ENCODE measurements at regions not wholly inside any gene's neighbourhood (a gene's known extent, or its start where the extent isn't known, plus 50 kb on each side); places are given as distances from the start of the nearest gene placed in this dataset.

GRCh38 chr11:60592601-60593000, 77.4 kb downstream of the MS4A13 start:
- in situ Hi-C loops (cut with MboI; ENCODE audit: low sequenced_read_pairs), result no loop called here

DNA sequence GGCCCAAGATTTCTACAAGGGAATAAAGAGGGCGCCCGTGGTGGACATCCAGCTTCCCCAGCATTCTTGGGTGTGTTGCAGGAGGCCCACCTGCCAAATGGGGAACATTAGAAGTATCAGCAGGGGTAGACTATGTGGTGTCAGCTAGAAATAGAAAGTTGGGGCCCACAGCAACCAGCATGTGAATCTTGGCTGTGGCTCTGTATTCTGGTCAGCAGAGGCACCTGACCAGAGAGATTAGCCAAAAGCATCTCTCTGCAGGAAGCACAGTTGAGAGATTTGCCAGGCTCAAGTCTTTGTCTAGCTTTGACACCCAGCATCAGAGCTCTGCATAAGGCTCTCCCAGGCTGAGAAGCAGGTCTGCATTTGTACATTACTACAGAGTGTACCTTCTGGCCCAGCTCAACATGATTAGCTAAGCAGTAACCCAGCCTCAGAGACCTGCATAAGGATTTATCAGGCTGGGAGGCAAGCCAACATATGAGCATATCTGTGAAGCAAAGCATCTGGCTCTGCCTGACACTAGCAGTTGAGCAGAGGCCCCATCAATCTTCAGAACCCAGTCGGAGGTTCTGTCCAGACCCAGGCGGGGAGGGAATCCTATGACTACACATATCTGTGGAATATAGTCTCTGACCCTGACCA, 79.9 kb downstream of the MS4A13 start:
- in situ Hi-C loops (cut with MboI; ENCODE audit: low sequenced_read_pairs), result no loop called here

GRCh38 chr11:60607483-60607882, 91.9 kb upstream of the MS4A8 start:
- in situ Hi-C loops (cut with MboI; ENCODE audit: low sequenced_read_pairs), result loop anchor here (25.0 kb wide), 2 partner anchors 245 to 345 kb away; no protein-coding TSS in a partner anchor

DNA sequence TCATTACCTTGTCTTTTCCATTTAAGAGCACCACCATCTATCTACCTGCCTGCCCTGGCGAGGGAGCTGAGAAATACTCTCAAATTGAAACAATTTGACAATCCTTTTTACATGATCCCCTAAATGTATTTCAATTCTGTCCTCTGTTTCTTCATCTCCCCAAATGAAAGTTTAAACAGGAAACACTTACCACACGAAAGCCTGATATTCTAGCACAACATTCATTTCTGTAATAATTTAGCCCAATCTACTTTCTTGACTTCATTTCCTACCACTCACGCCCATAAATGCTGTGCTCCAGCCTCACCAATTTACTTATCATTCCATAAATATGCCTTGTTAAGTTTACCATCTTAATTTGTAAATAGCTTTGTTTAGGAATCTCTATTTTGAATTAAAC, 89.8 kb upstream of the MS4A8 start:
- in situ Hi-C loops (cut with MboI; ENCODE audit: low sequenced_read_pairs), result loop anchor here (25.0 kb wide), 2 partner anchors 247 to 347 kb away; no protein-coding TSS in a partner anchor

DNA sequence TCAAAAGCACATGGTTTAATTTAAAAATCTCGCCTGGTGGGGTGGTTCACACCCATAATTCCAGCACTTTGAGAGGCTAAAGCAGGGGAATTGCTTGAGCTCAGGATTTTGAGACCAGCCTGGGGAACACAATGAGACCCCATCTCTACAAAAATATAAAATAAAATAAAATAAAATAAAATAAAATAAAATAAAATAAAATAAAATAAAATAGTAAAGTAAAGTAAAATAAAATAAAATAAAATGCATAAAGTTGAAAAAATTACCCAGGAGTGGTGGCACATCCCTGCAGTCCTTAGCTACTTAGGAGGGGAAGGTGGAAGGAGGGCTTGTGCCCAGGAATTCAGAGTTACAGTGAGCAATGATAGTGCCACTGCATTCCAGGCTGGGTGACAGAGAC, 88.7 kb upstream of the MS4A8 start:
- in situ Hi-C loops (cut with MboI; ENCODE audit: low sequenced_read_pairs), result loop anchor here (25.0 kb wide), 2 partner anchors 248 to 348 kb away; no protein-coding TSS in a partner anchor

DNA sequence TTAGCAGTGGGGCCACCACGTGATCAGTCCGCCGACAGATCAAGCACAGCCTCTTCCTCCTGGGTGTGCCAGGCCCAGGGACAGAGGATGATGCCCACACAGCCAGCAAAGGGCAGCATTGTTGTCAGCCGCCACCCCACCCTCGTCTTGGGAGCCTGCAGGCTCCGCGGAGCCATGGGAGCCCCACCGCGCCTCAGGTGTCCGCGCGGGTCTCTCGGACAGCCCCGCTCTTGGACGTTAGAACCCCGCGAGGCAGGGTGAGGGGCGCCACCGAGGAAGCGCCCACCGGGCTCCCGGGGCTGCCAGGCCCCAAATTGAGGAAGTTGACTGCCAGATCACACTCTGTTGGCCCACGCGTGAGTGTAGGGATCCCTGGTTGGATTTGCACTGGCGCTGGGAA, 83.9 kb upstream of the MS4A8 start:
- in situ Hi-C loops (cut with MboI; ENCODE audit: low sequenced_read_pairs), result loop anchor here (25.0 kb wide), 2 partner anchors 253 to 353 kb away; no protein-coding TSS in a partner anchor

- in situ Hi-C loops (cut with MboI; ENCODE audit: low sequenced_read_pairs), result loop anchor here (25.0 kb wide), 2 partner anchors 260 to 360 kb away; no protein-coding TSS in a partner anchor
These were observed 77.5 kb upstream of the MS4A8 start for GRCh38 chr11:60621940-60622339.

DNA sequence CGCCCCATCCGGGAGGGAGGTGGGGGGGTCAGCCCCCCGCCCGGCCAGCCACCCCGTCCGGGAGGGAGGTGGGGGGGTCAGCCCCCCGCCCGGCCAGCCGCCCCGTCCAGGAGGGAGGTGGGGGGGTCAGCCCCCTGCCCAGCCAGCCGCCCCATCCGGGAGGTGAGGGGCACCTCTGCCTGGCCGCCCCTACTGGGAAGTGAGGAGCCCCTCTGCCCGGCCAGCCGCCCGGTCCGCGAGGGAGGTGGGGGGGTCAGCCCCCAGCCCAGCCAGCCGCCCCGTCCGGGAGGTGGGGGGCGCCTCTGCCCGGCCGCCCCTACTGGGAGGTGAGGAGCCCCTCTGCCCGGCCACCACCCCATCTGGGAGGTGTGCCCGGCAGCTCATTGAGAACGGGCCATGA, 76.6 kb upstream of the MS4A8 start:
- in situ Hi-C loops (cut with MboI; ENCODE audit: low sequenced_read_pairs), result loop anchor here (25.0 kb wide), 2 partner anchors 260 to 360 kb away; no protein-coding TSS in a partner anchor

- in situ Hi-C loops (cut with MboI; ENCODE audit: low sequenced_read_pairs), result no loop called here
These were observed 74.2 kb upstream of the MS4A8 start for GRCh38 chr11:60625262-60625661.

DNA sequence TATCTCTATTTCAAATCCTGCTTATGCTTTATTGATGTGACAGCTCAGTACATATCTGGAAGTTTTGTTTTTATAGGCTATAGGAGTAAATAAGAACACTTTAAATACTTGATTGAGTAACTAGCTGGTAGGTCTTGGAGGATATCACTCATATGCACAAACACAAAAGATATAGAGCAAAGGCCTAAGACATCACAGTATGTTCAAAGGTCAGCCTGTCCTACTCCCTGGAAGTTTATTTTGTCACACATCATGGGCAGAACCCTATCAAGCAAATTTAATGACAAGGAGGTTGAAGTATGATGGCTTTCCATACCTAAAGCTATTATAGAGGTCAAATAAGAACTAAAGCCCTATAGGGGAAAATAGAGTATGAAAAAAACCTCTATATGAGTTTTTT, 70.0 kb upstream of the MS4A8 start:
- in situ Hi-C loops (cut with MboI; ENCODE audit: low sequenced_read_pairs), result no loop called here

DNA sequence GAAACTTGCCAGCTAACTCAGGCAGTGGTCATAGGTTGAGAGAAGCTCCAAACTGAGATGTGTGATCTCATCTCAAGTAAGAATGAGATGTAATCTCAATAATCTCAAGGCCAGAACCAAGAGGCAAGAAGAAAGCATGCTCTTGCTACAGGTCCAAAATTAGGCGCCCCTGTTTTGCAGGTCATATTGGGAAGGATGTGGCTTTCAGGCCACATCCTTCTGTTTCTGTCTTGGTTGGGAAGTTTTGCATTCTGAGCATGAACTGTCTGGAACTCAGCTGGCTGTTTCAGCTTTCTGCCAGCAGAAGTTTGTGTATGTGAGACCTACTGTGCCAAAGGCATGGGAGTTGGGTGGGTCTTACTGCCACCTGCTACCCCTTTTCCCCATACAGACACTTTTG, 67.5 kb upstream of the MS4A8 start:
- in situ Hi-C loops (cut with MboI; ENCODE audit: low sequenced_read_pairs), result no loop called here

GRCh38 chr11:60633645-60634044, 65.8 kb upstream of the MS4A8 start:
- in situ Hi-C loops (cut with MboI; ENCODE audit: low sequenced_read_pairs), result no loop called here

GRCh38 chr11:60634126-60634525, 65.3 kb upstream of the MS4A8 start:
- in situ Hi-C loops (cut with MboI; ENCODE audit: low sequenced_read_pairs), result no loop called here

DNA sequence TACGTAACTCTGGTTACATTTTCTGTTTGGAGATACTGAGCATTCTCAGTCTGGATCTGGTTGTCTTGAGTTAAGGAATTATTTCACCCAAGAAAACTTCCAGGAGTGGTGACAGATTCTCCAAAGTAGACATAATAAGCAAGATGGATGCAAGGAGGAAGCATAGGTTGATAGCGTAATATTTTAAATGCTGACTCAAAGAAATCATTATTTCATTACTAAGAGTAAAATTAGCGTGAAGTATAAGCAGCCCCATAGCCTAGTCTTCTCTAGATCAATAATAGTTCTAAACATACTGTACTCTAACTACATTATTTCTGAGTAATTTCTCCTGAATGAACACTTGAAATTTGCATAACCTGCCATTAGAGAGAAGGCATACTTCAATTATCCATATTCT, 57.5 kb upstream of the MS4A8 start:
- in situ Hi-C loops (cut with MboI; ENCODE audit: low sequenced_read_pairs), result no loop called here

DNA sequence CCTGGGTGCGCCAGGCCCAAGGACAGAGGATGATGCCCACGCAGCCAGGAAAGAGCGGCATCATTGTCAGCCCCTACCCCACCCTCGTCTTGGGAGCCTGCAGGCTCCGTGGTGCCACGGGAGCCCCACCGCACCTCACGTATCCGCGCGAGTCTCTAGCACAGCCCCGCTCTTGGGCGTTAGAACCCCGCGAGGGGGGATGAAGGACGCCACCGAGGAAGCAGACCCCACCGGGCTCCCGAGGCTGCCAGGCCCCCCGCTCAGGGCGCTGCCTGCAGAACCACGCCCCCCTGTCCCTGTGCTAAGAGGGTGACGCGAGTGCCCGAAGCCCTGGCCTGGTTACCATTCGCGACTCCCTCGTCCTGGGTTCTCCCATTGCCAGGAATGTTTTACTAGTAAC, 52.3 kb upstream of the MS4A8 start:
- in situ Hi-C loops (cut with MboI; ENCODE audit: low sequenced_read_pairs), result no loop called here

Measured in HL-60/S4 treated with retinoic acid at 250 ng/mL for 4 days and 3 days (cell line).